NB4 (cell line): ENCODE measurements at regions not wholly inside any gene's neighbourhood (a gene's known extent, or its start where the extent isn't known, plus 50 kb on each side); places are given as distances from the start of the nearest gene placed in this dataset.

Experiments
- CTCF ChIP-seq: IDR thresholded peaks from one replicate; pipeline ENCODE4 v1.5.1; 2012; ENCODE audit warnings: low read depth, low read length
- MYC ChIP-seq: IDR thresholded peaks from 2 replicates; pipeline ENCODE4 v1.6.1; 2011; ENCODE audit warnings: low read depth, low read length
- POLR2A ChIP-seq: IDR thresholded peaks from 2 replicates; pipeline ENCODE4 v1.6.1; 2011; ENCODE audit warnings: mild to moderate bottlenecking; ENCODE audit not compliant: insufficient read length; ENCODE audit errors: extremely low read depth
- TF ChIP-seq, protein P1 (sequence below): IDR thresholded peaks from 2 replicates; pipeline ENCODE4 v1.6.1; 2011; ENCODE audit warnings: low read depth, low read length

- no peak for TF ChIP-seq POLR2A
- no peak for TF ChIP-seq CTCF
- TF ChIP-seq, protein P1, sequence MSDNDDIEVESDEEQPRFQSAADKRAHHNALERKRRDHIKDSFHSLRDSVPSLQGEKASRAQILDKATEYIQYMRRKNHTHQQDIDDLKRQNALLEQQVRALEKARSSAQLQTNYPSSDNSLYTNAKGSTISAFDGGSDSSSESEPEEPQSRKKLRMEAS, result no peak
- no peak for TF ChIP-seq MYC
These were observed 197.0 kb upstream of the C14orf180 start for GRCh38 chr14:104382361-104383087.
